PFSK-1 (cell line): ENCODE measurements at regions not wholly inside any gene's neighbourhood (a gene's known extent, or its start where the extent isn't known, plus 50 kb on each side); places are given as distances from the start of the nearest gene placed in this dataset.

Experiments used
- SIN3A ChIP-seq: IDR thresholded peaks from 2 replicates; pipeline ENCODE4 v1.6.1; 2012; ENCODE audit warnings: mild to moderate bottlenecking, low read length, moderate library complexity, borderline replicate concordance; ENCODE audit not compliant: insufficient read depth
- TAF1 ChIP-seq: IDR thresholded peaks from 2 replicates; pipeline ENCODE4 v1.6.1; 2012; ENCODE audit warnings: low read length, control low read depth, borderline replicate concordance; ENCODE audit not compliant: insufficient read depth

DNA sequence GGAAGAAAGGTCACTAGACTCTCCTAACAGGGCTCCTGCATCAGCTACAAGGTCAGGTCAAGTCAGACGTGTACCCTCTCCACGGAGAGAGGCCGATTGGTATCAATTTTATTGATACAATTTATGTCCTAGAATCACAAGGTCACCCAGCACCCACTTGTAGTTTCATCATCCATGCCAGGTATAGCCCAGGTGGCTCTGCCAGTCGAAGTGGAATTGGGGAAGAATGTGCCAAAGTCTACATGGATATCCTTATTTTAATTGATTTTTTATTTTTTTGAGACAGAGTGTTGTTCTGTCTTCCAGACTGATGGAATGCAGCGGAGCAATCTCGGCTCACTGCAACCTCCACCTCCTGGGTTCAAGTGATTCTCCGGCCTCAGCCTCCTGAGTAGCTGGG lies 334.1 kb downstream of the SHANK2 start:
- TF ChIP-seq SIN3A (no peak), TAF1 (no peak)
